Upper lobe of right lung (tissue), 1 donor: ENCODE measurements at regions not wholly inside any gene's neighbourhood (a gene's known extent, or its start where the extent isn't known, plus 50 kb on each side); places are given as distances from the start of the nearest gene placed in this dataset.
A peak's percentile ranks its signal among the peaks of the same experiment; 100 is the strongest.

Experiments used
- ATAC-seq: fragments of 200-7000 bp; cut with Tn5 transposase; one replicate; pipeline ENCODE4 v1.9.1; 2020; ENCODE audit warnings: mild to moderate bottlenecking, moderate library complexity
- DNase-seq: peaks from one replicate; pipeline ENCODE4 v3.0.0-alpha.2; 2020
- H3K27ac ChIP-seq: fragments of 200-600 bp; one replicate; pipeline ENCODE4 v1.8.0; 2022
- H3K27me3 ChIP-seq: fragments of 200-600 bp; one replicate; pipeline ENCODE4 v1.8.0; 2022; ENCODE audit warnings: mild to moderate bottlenecking
- H3K36me3 ChIP-seq: fragments of 200-600 bp; one replicate; pipeline ENCODE4 v1.8.0; 2022
- H3K4me1 ChIP-seq: fragments of 200-600 bp; one replicate; pipeline ENCODE4 v1.8.0; 2022
- H3K4me3 ChIP-seq: fragments of 200-600 bp; one replicate; pipeline ENCODE4 v1.8.0; 2022; ENCODE audit warnings: mild to moderate bottlenecking
- H3K9me3 ChIP-seq: fragments of 200-600 bp; one replicate; pipeline ENCODE4 v1.8.0; 2022
- CTCF ChIP-seq: fragments of 200-600 bp; IDR thresholded peaks from one replicate; pipeline ENCODE4 v1.8.0; 2022; ENCODE audit warnings: antibody characterized with exemption
- intact Hi-C: fragments of 100-400 bp; cut with DNase I; formaldehyde crosslinking; loops from one replicate; pipeline ENCODE4 v1.11.0; 2022
- donor health status: DM: no; HTN: yes; CAD: no; lungs with severe emphysema.

DNA sequence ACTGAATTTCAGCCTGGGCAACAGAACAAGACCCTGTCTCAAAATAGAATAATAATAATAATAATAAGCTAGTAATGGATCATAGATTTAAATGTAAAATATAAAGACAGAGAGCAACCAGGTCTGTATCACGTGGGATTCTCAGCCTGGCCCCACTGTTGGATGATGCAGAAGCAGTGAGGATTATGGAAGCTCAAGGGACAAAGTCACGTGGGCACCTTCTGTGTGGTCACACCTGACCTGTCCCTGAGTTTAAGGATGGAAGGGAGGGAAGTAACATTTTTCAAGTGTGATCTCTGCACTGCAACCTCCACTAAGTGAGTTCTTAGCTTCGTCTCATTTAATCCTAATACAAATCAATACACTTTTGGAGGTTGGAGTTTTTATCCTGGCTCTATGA is 212.5 kb upstream of the IER5L start:
- Histone ChIP-seq H3K9me3 (no peaks in the 10 kb centered on the region), H3K27me3 (no peaks in the 10 kb centered on the region), H3K36me3 (no peaks in the 10 kb centered on the region), H3K4me3 (no peak overlapping the region), H3K4me1 (no peaks in the 10 kb centered on the region), H3K27ac (no peak overlapping the region)
- DNase-seq, result peak; percentile 17
- no peak for ATAC-seq
- intact Hi-C loops, result no loop called here
- no peak for TF ChIP-seq CTCF

GRCh38 chr9:129387822-129388221 is 209.8 kb upstream of the IER5L start:
- ATAC-seq, result no peak
- intact Hi-C loops, result no loop called here
- no peak for DNase-seq
- no peak for TF ChIP-seq CTCF
- Histone ChIP-seq H3K27ac (no peak overlapping the region), H3K27me3 (no peaks in the 10 kb centered on the region), H3K4me3 (no peak overlapping the region), H3K9me3 (no peaks in the 10 kb centered on the region), H3K36me3 (no peaks in the 10 kb centered on the region), H3K4me1 (peaks cover 5% of the 10 kb centered on the region)

- DNase-seq (peak; percentile 49), ATAC-seq (no peak)
- TF ChIP-seq CTCF, result no peak
- no peaks in the 10 kb centered on the region for H3K36me3 ChIP-seq
- H3K4me1 ChIP-seq, result peaks cover 12% of the 10 kb centered on the region
- H3K27me3 ChIP-seq, result no peaks in the 10 kb centered on the region
- H3K9me3 ChIP-seq, result no peaks in the 10 kb centered on the region
- H3K4me3 ChIP-seq, result no peak overlapping the region
- H3K27ac ChIP-seq, result no peak overlapping the region
- intact Hi-C loops, result no loop called here
These were observed 208.7 kb upstream of the IER5L start for GRCh38 chr9:129386812-129387177.

GRCh38 chr9:129385211-129385934 is 207.3 kb upstream of the IER5L start:
- H3K27ac ChIP-seq, result no peak overlapping the region
- no peak for ATAC-seq
- H3K27me3 ChIP-seq, result no peaks in the 10 kb centered on the region
- no peaks in the 10 kb centered on the region for H3K9me3 ChIP-seq
- H3K36me3 ChIP-seq, result no peaks in the 10 kb centered on the region
- intact Hi-C loops, result no loop called here
- no peak for DNase-seq
- H3K4me1 ChIP-seq, result peaks cover 12% of the 10 kb centered on the region
- H3K4me3 ChIP-seq, result no peak overlapping the region
- no peak for TF ChIP-seq CTCF

- DNase-seq (no peak), ATAC-seq (no peak)
- H3K27me3 ChIP-seq, result no peaks in the 10 kb centered on the region
- H3K4me1 ChIP-seq, result peaks cover 12% of the 10 kb centered on the region
- no peaks in the 10 kb centered on the region for H3K9me3 ChIP-seq
- TF ChIP-seq CTCF, result no peak
- H3K36me3 ChIP-seq, result no peaks in the 10 kb centered on the region
- intact Hi-C loops, result no loop called here
- H3K27ac ChIP-seq, result peak overlapping the region; percentile 96
- H3K4me3 ChIP-seq, result no peak overlapping the region
These were observed 206.6 kb upstream of the IER5L start for GRCh38 chr9:129384491-129385210.
